ENCODE measurements at regions not wholly inside any gene's neighbourhood (a gene's known extent, or its start where the extent isn't known, plus 50 kb on each side); places are given as distances from the start of the nearest gene placed in this dataset.
A peak's percentile ranks its signal among the peaks of the same experiment; 100 is the strongest.

- no peak overlapping the region for H3K27ac ChIP-seq (ENCODE audit: low read depth in 1 of 2, low read length in 1 of 2)
- peaks cover 0 to 2% (median 0%) of the 10 kb centered on the region in 4 donors for H3K36me3 ChIP-seq (ENCODE audit: control insufficient read depth in 4 of 4, insufficient read depth in 4 of 4, low read length in 4 of 4)
- no peak overlapping the region for H3K4me3 ChIP-seq
- H3K27me3 ChIP-seq (ENCODE audit: control insufficient read depth in 3 of 3, insufficient read depth in 3 of 3, low read length in 2 of 3) = no peaks in the 10 kb centered on the region
- ATAC-seq (ENCODE audit: insufficient read depth, low FRiP score) (no peak), DNase-seq (no peak)
- H3K4me1 ChIP-seq (ENCODE audit: control insufficient read depth in 5 of 5, insufficient read depth in 5 of 5, low read length in 5 of 5) = no peaks in the 10 kb centered on the region
- no peak overlapping the region for H3K9ac ChIP-seq (ENCODE audit: insufficient read depth in 1 of 2, low read length in 2 of 2)
- no peaks in the 10 kb centered on the region for H3K9me3 ChIP-seq (ENCODE audit: control insufficient read depth in 4 of 4, insufficient read depth in 3 of 4, low read length in 3 of 4)
- TF ChIP-seq CTCF (IDR thresholded peaks at IDR 0.05; ENCODE audit: control extremely low read depth, extremely low read depth) = no peak
- 83 to 87% methylated on average over 3 of the region's 3 CpGs for WGBS, 2 donors
Measured at GRCh38 chr11:92489826-92490399, 265.3 kb downstream of the FAT3 start.

GRCh38 chr11:92492372-92492771 lies 267.8 kb downstream of the FAT3 start:
- ATAC-seq (ENCODE audit: insufficient read depth, low FRiP score) = no peak
- Histone ChIP-seq H3K27me3 (ENCODE audit: control insufficient read depth in 3 of 3, insufficient read depth in 3 of 3, low read length in 2 of 3) (no peaks in the 10 kb centered on the region), H3K9ac (ENCODE audit: insufficient read depth in 1 of 2, low read length in 2 of 2) (no peak overlapping the region), H3K4me3 (no peak overlapping the region), H3K9me3 (ENCODE audit: control insufficient read depth in 4 of 4, insufficient read depth in 3 of 4, low read length in 3 of 4) (no peaks in the 10 kb centered on the region), H3K36me3 (ENCODE audit: control insufficient read depth in 4 of 4, insufficient read depth in 4 of 4, low read length in 4 of 4) (peaks cover 0 to 2% (median 0%) of the 10 kb centered on the region in 4 donors), H3K27ac (ENCODE audit: low read depth in 1 of 2, low read length in 1 of 2) (no peak overlapping the region), H3K4me1 (ENCODE audit: control insufficient read depth in 5 of 5, insufficient read depth in 5 of 5, low read length in 5 of 5) (peaks cover 0 to 11% (median 7%) of the 10 kb centered on the region in 5 donors)
- TF ChIP-seq CTCF (IDR thresholded peaks at IDR 0.05; ENCODE audit: control extremely low read depth, extremely low read depth) = no peak
- WGBS, 2 donors = 89 to 93% methylated on average over 1 of the region's 1 CpG
- no peak for DNase-seq

- peaks cover 0 to 11% (median 7%) of the 10 kb centered on the region in 5 donors for H3K4me1 ChIP-seq (ENCODE audit: control insufficient read depth in 5 of 5, insufficient read depth in 5 of 5, low read length in 5 of 5)
- ATAC-seq (ENCODE audit: insufficient read depth, low FRiP score) (no peak), DNase-seq (peak in 2 of 3 donors; percentile 21 to 29)
- no peaks in the 10 kb centered on the region for H3K27me3 ChIP-seq (ENCODE audit: control insufficient read depth in 3 of 3, insufficient read depth in 3 of 3, low read length in 2 of 3)
- H3K4me3 ChIP-seq = no peak overlapping the region
- no peak for TF ChIP-seq CTCF (IDR thresholded peaks at IDR 0.05; ENCODE audit: control extremely low read depth, extremely low read depth)
- no peak overlapping the region for H3K27ac ChIP-seq (ENCODE audit: low read depth in 1 of 2, low read length in 1 of 2)
- H3K9ac ChIP-seq (ENCODE audit: insufficient read depth in 1 of 2, low read length in 2 of 2) = no peak overlapping the region
- H3K9me3 ChIP-seq (ENCODE audit: control insufficient read depth in 4 of 4, insufficient read depth in 3 of 4, low read length in 3 of 4) = no peaks in the 10 kb centered on the region
- 67 to 85% methylated on average over 3 of the region's 3 CpGs for WGBS, 2 donors
- H3K36me3 ChIP-seq (ENCODE audit: control insufficient read depth in 4 of 4, insufficient read depth in 4 of 4, low read length in 4 of 4) = no peaks in the 10 kb centered on the region
Measured at GRCh38 chr11:92495107-92495793, 270.6 kb downstream of the FAT3 start.

Data from lung (tissue), 11 donors.